ENCODE measurements at regions not wholly inside any gene's neighbourhood (a gene's known extent, or its start where the extent isn't known, plus 50 kb on each side); places are given as distances from the start of the nearest gene placed in this dataset.

- DNase-seq: no peak
- no peaks in the 10 kb centered on the region for H3K27me3 ChIP-seq (ENCODE audit: low read depth)
- no peak overlapping the region for H3K27ac ChIP-seq (replicated peaks)
- intact Hi-C loops (cut with micrococcal nuclease): no loop called here
- no peak for TF ChIP-seq CTCF (IDR thresholded peaks at IDR 0.05; ENCODE audit: borderline replicate concordance)
- no peak overlapping the region for H3K4me3 ChIP-seq
- H3K9me3 ChIP-seq (replicated peaks): peaks cover 12% of the 10 kb centered on the region
- peaks cover 6% of the 10 kb centered on the region for H3K4me1 ChIP-seq
- no peaks in the 10 kb centered on the region for H3K36me3 ChIP-seq
These were observed 488.6 kb upstream of the HS6ST1 start for GRCh38 chr2:128807317-128807716.

GRCh38 chr2:128808462-128809258 lies 490.0 kb upstream of the HS6ST1 start:
- intact Hi-C loops (cut with micrococcal nuclease): no loop called here
- no peak for TF ChIP-seq CTCF (IDR thresholded peaks at IDR 0.05; ENCODE audit: borderline replicate concordance)
- Histone ChIP-seq H3K4me3 (no peak overlapping the region), H3K4me1 (peaks cover 6% of the 10 kb centered on the region), H3K9me3 (replicated peaks) (peaks cover 12% of the 10 kb centered on the region), H3K36me3 (no peaks in the 10 kb centered on the region), H3K27me3 (ENCODE audit: low read depth) (no peaks in the 10 kb centered on the region), H3K27ac (replicated peaks) (no peak overlapping the region)
- no peak for DNase-seq

GRCh38 chr2:128809259-128809636 lies 490.6 kb upstream of the HS6ST1 start:
- intact Hi-C loops (cut with micrococcal nuclease): no loop called here
- TF ChIP-seq CTCF (IDR thresholded peaks at IDR 0.05; ENCODE audit: borderline replicate concordance): no peak
- no peaks in the 10 kb centered on the region for H3K27me3 ChIP-seq (ENCODE audit: low read depth)
- H3K36me3 ChIP-seq: no peaks in the 10 kb centered on the region
- H3K9me3 ChIP-seq (replicated peaks): peaks cover 12% of the 10 kb centered on the region
- H3K4me1 ChIP-seq: peaks cover 6% of the 10 kb centered on the region
- no peak overlapping the region for H3K4me3 ChIP-seq
- no peak for DNase-seq
- no peak overlapping the region for H3K27ac ChIP-seq (replicated peaks)

GRCh38 chr2:128809880-128810279 lies 491.2 kb upstream of the HS6ST1 start:
- Histone ChIP-seq H3K27me3 (ENCODE audit: low read depth) (no peaks in the 10 kb centered on the region), H3K36me3 (no peaks in the 10 kb centered on the region), H3K4me1 (peaks cover 6% of the 10 kb centered on the region), H3K4me3 (no peak overlapping the region), H3K9me3 (replicated peaks) (peaks cover 12% of the 10 kb centered on the region), H3K27ac (replicated peaks) (no peak overlapping the region)
- no peak for DNase-seq
- intact Hi-C loops (cut with micrococcal nuclease): no loop called here
- no peak for TF ChIP-seq CTCF (IDR thresholded peaks at IDR 0.05; ENCODE audit: borderline replicate concordance)

GRCh38 chr2:128812183-128812940 lies 493.7 kb upstream of the HS6ST1 start:
- Histone ChIP-seq H3K27me3 (ENCODE audit: low read depth) (no peaks in the 10 kb centered on the region), H3K4me1 (peaks cover 6% of the 10 kb centered on the region), H3K36me3 (no peaks in the 10 kb centered on the region), H3K9me3 (replicated peaks) (peaks cover 12% of the 10 kb centered on the region), H3K27ac (replicated peaks) (no peak overlapping the region), H3K4me3 (no peak overlapping the region)
- TF ChIP-seq CTCF (IDR thresholded peaks at IDR 0.05; ENCODE audit: borderline replicate concordance): no peak
- DNase-seq: no peak
- intact Hi-C loops (cut with micrococcal nuclease): no loop called here

All from left ventricle myocardium inferior (tissue), 1 donor.